ENCODE measurements at regions not wholly inside any gene's neighbourhood (a gene's known extent, or its start where the extent isn't known, plus 50 kb on each side); places are given as distances from the start of the nearest gene placed in this dataset.

GRCh38 chr1:193498088-193498655 lies 311.8 kb upstream of the B3GALT2 start:
- no peak for TF ChIP-seq CTCF (conservative IDR thresholded peaks at IDR 0.05; ENCODE audit: low read length)
- no peak for TF ChIP-seq EZH2phosphoT487 (IDR thresholded peaks at IDR 0.05; ENCODE audit: borderline replicate concordance, low read depth, low read length)
